ENCODE measurements at regions not wholly inside any gene's neighbourhood (a gene's known extent, or its start where the extent isn't known, plus 50 kb on each side); places are given as distances from the start of the nearest gene placed in this dataset.
A peak's percentile ranks its signal among the peaks of the same experiment; 100 is the strongest.

- DNase-seq, result no peak
- no peaks in the 10 kb centered on the region for H3K27me3 ChIP-seq (ENCODE audit: low read length)
- H3K4me3 ChIP-seq (ENCODE audit: low read length), result no peak overlapping the region
- no peaks in the 10 kb centered on the region for H3K9me3 ChIP-seq (ENCODE audit: low read length)
- no peak overlapping the region for H3K9ac ChIP-seq (ENCODE audit: low read length)
- peaks cover 2% of the 10 kb centered on the region for H3K4me1 ChIP-seq (ENCODE audit: low read length)
- H3K36me3 ChIP-seq (ENCODE audit: insufficient read depth, low read length), result no peaks in the 10 kb centered on the region
- H4K20me1 ChIP-seq (ENCODE audit: insufficient read depth, low read depth, low read length), result no peaks in the 10 kb centered on the region; the same call in 1 of the 2 replicates
- no peak overlapping the region for H3K4me2 ChIP-seq (ENCODE audit: low read depth, low read length, poor library complexity, severe bottlenecking)
- no peaks in the 10 kb centered on the region for H3K79me2 ChIP-seq (ENCODE audit: low read length)
- H3K27ac ChIP-seq (ENCODE audit: low read length), result no peak overlapping the region
- no peaks in the 10 kb centered on the region for H3K9me2 ChIP-seq (replicated peaks; ENCODE audit: insufficient read depth, low read length)
- H2AFZ ChIP-seq (ENCODE audit: low read length), result no peak overlapping the region
Observed at GRCh38 chr6:30832864-30833263, 51.5 kb upstream of the DDR1 start.

- Histone ChIP-seq H3K27ac (ENCODE audit: low read length) (no peak overlapping the region), H3K4me2 (ENCODE audit: low read depth, low read length, poor library complexity, severe bottlenecking) (no peak overlapping the region), H2AFZ (ENCODE audit: low read length) (no peak overlapping the region), H3K9me2 (replicated peaks; ENCODE audit: insufficient read depth, low read length) (no peaks in the 10 kb centered on the region), H4K20me1 (ENCODE audit: insufficient read depth, low read depth, low read length) (no peaks in the 10 kb centered on the region; the same call in 1 of the 2 replicates), H3K9me3 (ENCODE audit: low read length) (no peaks in the 10 kb centered on the region), H3K9ac (ENCODE audit: low read length) (no peak overlapping the region), H3K79me2 (ENCODE audit: low read length) (no peaks in the 10 kb centered on the region), H3K4me3 (ENCODE audit: low read length) (no peak overlapping the region), H3K27me3 (ENCODE audit: low read length) (no peaks in the 10 kb centered on the region), H3K4me1 (ENCODE audit: low read length) (no peaks in the 10 kb centered on the region), H3K36me3 (ENCODE audit: insufficient read depth, low read length) (no peaks in the 10 kb centered on the region)
- DNase-seq, result no peak
Observed at GRCh38 chr6:30830438-30830837, 53.9 kb upstream of the DDR1 start.

GRCh38 chr6:30829639-30830255 is 54.6 kb upstream of the DDR1 start:
- Histone ChIP-seq H3K36me3 (ENCODE audit: insufficient read depth, low read length) (no peaks in the 10 kb centered on the region), H3K4me3 (ENCODE audit: low read length) (no peak overlapping the region), H3K27ac (ENCODE audit: low read length) (no peak overlapping the region), H3K9me2 (replicated peaks; ENCODE audit: insufficient read depth, low read length) (no peaks in the 10 kb centered on the region), H3K4me1 (ENCODE audit: low read length) (no peaks in the 10 kb centered on the region), H2AFZ (ENCODE audit: low read length) (no peak overlapping the region), H3K27me3 (ENCODE audit: low read length) (no peaks in the 10 kb centered on the region), H3K9ac (ENCODE audit: low read length) (no peak overlapping the region), H3K9me3 (ENCODE audit: low read length) (no peaks in the 10 kb centered on the region), H3K79me2 (ENCODE audit: low read length) (no peaks in the 10 kb centered on the region), H3K4me2 (ENCODE audit: low read depth, low read length, poor library complexity, severe bottlenecking) (no peak overlapping the region), H4K20me1 (ENCODE audit: insufficient read depth, low read depth, low read length) (no peaks in the 10 kb centered on the region; the same call in 1 of the 2 replicates)
- DNase-seq, result no peak

DNA sequence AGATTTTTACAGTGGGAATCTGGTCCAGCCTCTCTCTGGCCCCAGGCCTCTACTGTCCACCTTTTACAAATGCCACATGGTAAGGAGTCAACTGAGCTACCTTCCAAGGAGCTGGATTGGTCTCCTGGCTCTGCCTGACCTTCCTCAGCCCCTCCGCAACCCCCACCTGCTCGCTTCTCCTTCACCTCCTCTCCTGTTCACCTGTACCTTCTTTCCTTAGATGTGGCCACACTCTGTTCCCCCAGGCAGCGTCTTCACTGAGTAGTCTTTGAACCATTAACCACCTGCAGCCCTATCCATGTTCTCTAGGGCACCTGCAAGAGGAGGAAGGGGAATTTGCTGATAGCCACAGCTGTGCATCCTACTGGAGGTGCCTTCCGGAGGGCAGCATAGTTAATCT is 55.3 kb upstream of the DDR1 start:
- Histone ChIP-seq H3K4me2 (ENCODE audit: low read depth, low read length, poor library complexity, severe bottlenecking) (no peak overlapping the region), H3K9me2 (replicated peaks; ENCODE audit: insufficient read depth, low read length) (no peaks in the 10 kb centered on the region), H3K4me3 (ENCODE audit: low read length) (no peak overlapping the region), H3K36me3 (ENCODE audit: insufficient read depth, low read length) (no peaks in the 10 kb centered on the region), H3K4me1 (ENCODE audit: low read length) (no peaks in the 10 kb centered on the region), H2AFZ (ENCODE audit: low read length) (no peak overlapping the region), H3K9me3 (ENCODE audit: low read length) (no peaks in the 10 kb centered on the region), H4K20me1 (ENCODE audit: insufficient read depth, low read depth, low read length) (no peaks in the 10 kb centered on the region; the same call in 1 of the 2 replicates), H3K9ac (ENCODE audit: low read length) (no peak overlapping the region), H3K79me2 (ENCODE audit: low read length) (no peaks in the 10 kb centered on the region), H3K27me3 (ENCODE audit: low read length) (no peaks in the 10 kb centered on the region), H3K27ac (ENCODE audit: low read length) (no peak overlapping the region)
- DNase-seq, result no peak

- Histone ChIP-seq H3K79me2 (ENCODE audit: low read length) (no peaks in the 10 kb centered on the region), H3K4me3 (ENCODE audit: low read length) (no peak overlapping the region), H3K9ac (ENCODE audit: low read length) (no peak overlapping the region), H4K20me1 (ENCODE audit: insufficient read depth, low read depth, low read length) (no peaks in the 10 kb centered on the region; the same call in 1 of the 2 replicates), H3K27ac (ENCODE audit: low read length) (no peak overlapping the region), H3K4me1 (ENCODE audit: low read length) (no peaks in the 10 kb centered on the region), H3K4me2 (ENCODE audit: low read depth, low read length, poor library complexity, severe bottlenecking) (no peak overlapping the region), H3K9me3 (ENCODE audit: low read length) (no peaks in the 10 kb centered on the region), H3K36me3 (ENCODE audit: insufficient read depth, low read length) (no peaks in the 10 kb centered on the region), H3K27me3 (ENCODE audit: low read length) (no peaks in the 10 kb centered on the region), H2AFZ (ENCODE audit: low read length) (no peak overlapping the region), H3K9me2 (replicated peaks; ENCODE audit: insufficient read depth, low read length) (no peaks in the 10 kb centered on the region)
- DNase-seq, result peak; percentile 85
Observed at GRCh38 chr6:30828027-30828962, 56.0 kb upstream of the DDR1 start.

GRCh38 chr6:30826961-30827342 is 57.4 kb upstream of the DDR1 start:
- Histone ChIP-seq H3K4me3 (ENCODE audit: low read length) (no peak overlapping the region), H3K9me3 (ENCODE audit: low read length) (no peaks in the 10 kb centered on the region), H3K27ac (ENCODE audit: low read length) (no peak overlapping the region), H3K79me2 (ENCODE audit: low read length) (no peaks in the 10 kb centered on the region), H3K27me3 (ENCODE audit: low read length) (no peaks in the 10 kb centered on the region), H4K20me1 (ENCODE audit: insufficient read depth, low read depth, low read length) (no peaks in the 10 kb centered on the region; the same call in 1 of the 2 replicates), H3K9me2 (replicated peaks; ENCODE audit: insufficient read depth, low read length) (no peaks in the 10 kb centered on the region), H2AFZ (ENCODE audit: low read length) (no peak overlapping the region), H3K4me1 (ENCODE audit: low read length) (no peaks in the 10 kb centered on the region), H3K4me2 (ENCODE audit: low read depth, low read length, poor library complexity, severe bottlenecking) (no peak overlapping the region), H3K36me3 (ENCODE audit: insufficient read depth, low read length) (no peaks in the 10 kb centered on the region), H3K9ac (ENCODE audit: low read length) (no peak overlapping the region)
- DNase-seq, result no peak

DNA sequence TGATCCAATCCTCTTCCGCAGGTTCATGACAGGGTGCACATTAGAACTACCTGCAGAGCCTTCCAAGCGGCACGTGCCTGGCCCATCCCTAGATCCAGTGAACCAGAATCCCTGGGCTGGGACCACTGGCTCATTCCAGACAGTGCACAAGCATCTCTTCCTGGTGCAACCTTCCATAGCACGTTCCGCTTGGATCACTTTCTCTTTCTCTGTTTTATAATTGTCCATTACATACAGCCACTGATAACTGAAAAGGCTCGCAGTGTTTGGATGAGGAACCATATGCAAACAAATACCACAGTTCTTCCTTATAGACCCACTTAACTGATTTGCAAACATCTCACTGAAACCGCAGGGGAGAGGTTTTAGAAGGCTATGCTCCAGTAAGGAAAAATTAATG is 59.6 kb upstream of the DDR1 start:
- no peak overlapping the region for H3K27ac ChIP-seq (ENCODE audit: low read length)
- H3K9me3 ChIP-seq (ENCODE audit: low read length), result no peaks in the 10 kb centered on the region
- no peaks in the 10 kb centered on the region; the same call in 1 of the 2 replicates for H4K20me1 ChIP-seq (ENCODE audit: insufficient read depth, low read depth, low read length)
- H3K27me3 ChIP-seq (ENCODE audit: low read length), result no peaks in the 10 kb centered on the region
- no peak for DNase-seq
- H3K4me3 ChIP-seq (ENCODE audit: low read length), result no peak overlapping the region
- no peaks in the 10 kb centered on the region for H3K4me1 ChIP-seq (ENCODE audit: low read length)
- no peak overlapping the region for H3K4me2 ChIP-seq (ENCODE audit: low read depth, low read length, poor library complexity, severe bottlenecking)
- no peak overlapping the region for H2AFZ ChIP-seq (ENCODE audit: low read length)
- no peaks in the 10 kb centered on the region for H3K9me2 ChIP-seq (replicated peaks; ENCODE audit: insufficient read depth, low read length)
- H3K36me3 ChIP-seq (ENCODE audit: insufficient read depth, low read length), result no peaks in the 10 kb centered on the region
- no peaks in the 10 kb centered on the region for H3K79me2 ChIP-seq (ENCODE audit: low read length)
- no peak overlapping the region for H3K9ac ChIP-seq (ENCODE audit: low read length)

DNA sequence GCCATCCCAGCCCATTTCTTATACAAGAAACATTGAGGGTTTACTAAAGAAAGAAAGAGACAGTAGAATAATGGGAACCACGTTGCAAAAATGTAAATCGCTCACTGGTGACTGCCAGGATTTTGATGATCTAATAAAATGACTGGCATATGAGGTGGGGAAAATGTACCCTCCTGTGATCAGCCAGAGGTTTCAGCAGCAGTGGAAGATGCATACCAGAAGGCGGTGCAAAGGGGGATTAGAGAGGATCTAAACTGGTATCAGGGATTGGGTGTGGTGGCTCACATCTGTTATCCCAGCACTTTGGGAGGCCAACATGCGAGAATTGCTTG is 60.8 kb upstream of the DDR1 start:
- no peaks in the 10 kb centered on the region for H3K9me2 ChIP-seq (replicated peaks; ENCODE audit: insufficient read depth, low read length)
- no peaks in the 10 kb centered on the region for H3K79me2 ChIP-seq (ENCODE audit: low read length)
- no peaks in the 10 kb centered on the region for H3K36me3 ChIP-seq (ENCODE audit: insufficient read depth, low read length)
- H3K27ac ChIP-seq (ENCODE audit: low read length), result no peak overlapping the region
- no peaks in the 10 kb centered on the region; the same call in 1 of the 2 replicates for H4K20me1 ChIP-seq (ENCODE audit: insufficient read depth, low read depth, low read length)
- no peak overlapping the region for H2AFZ ChIP-seq (ENCODE audit: low read length)
- H3K9ac ChIP-seq (ENCODE audit: low read length), result no peak overlapping the region
- H3K9me3 ChIP-seq (ENCODE audit: low read length), result no peaks in the 10 kb centered on the region
- DNase-seq, result no peak
- no peaks in the 10 kb centered on the region for H3K27me3 ChIP-seq (ENCODE audit: low read length)
- no peak overlapping the region for H3K4me2 ChIP-seq (ENCODE audit: low read depth, low read length, poor library complexity, severe bottlenecking)
- no peaks in the 10 kb centered on the region for H3K4me1 ChIP-seq (ENCODE audit: low read length)
- H3K4me3 ChIP-seq (ENCODE audit: low read length), result no peak overlapping the region

Data from Karpas-422 (cell line).